ENCODE measurements at regions not wholly inside any gene's neighbourhood (a gene's known extent, or its start where the extent isn't known, plus 50 kb on each side); places are given as distances from the start of the nearest gene placed in this dataset.

DNA sequence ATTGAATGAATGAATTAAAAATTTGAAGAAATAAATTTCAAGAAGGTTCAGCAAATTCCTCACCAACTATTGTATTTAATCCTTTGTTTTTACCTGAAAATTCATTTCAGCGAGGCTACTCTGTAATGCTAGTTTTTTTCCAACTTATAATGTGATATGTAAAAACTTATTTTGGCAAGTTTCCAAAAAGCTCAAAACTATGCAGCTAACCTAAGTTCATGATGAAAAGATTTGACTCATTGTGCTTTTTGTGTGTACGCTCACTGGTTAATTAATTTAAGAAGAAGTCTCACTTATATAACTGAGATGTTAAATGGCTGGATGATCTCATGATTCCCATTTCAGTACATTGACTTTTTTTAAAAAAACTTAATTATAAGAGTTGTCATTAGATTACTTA is 196.0 kb upstream of the SAMSN1 start:
- no peak for TF ChIP-seq POLR2AphosphoS5 (IDR thresholded peaks at IDR 0.05; ENCODE audit: borderline replicate concordance, low read depth, low read length)
- TF ChIP-seq EZH2 (IDR thresholded peaks at IDR 0.05), result no peak
